K562 (cell line): ENCODE measurements at regions not wholly inside any gene's neighbourhood (a gene's known extent, or its start where the extent isn't known, plus 50 kb on each side); places are given as distances from the start of the nearest gene placed in this dataset.
"Not testable (repeated sequence)": the region's sequence is repeated elsewhere in the genome, so short reads cannot be mapped to it uniquely, and the experiment has no call there.

ENCODE experiments used
- ATAC-seq: fragments of 200-7000 bp; cut with Tn5 transposase; 3 replicates; pipeline ENCODE4 v1.9.1; 2020; ENCODE audit warnings: moderate library complexity
- BruUV-seq: library from RNA; stranded (reverse); fragments of 400-500 nt; replicated peaks from 2 replicates; lab custom pipeline; 2021; lab: Mats Ljungman, UMichigan
- CTCF ChIA-PET: fragments of 300-600 bp; formaldehyde crosslinking; extraction: SDS; loops from one replicate; lab custom pipeline; 2021; ENCODE audit warnings: low intra/inter-chr PET ratio; lab: Yijun Ruan, JAX
- POLR2A ChIA-PET: fragments of 300-600, 350-650 bp; sonication (Branson Sonifier 250); formaldehyde crosslinking; extraction: SDS; loops from one replicate; lab custom pipeline; 2021; ENCODE audit warnings: antibody characterized with exemption, inconsistent platforms; lab: Yijun Ruan, JAX
- DNase-seq, 4 experiments: peaks; one replicate each; pipeline versions ENCODE4 v3.0.0 to v3.0.0-alpha.2; 2011 to 2018; ENCODE audit warnings: low spot score in 3 of 4, mixed read lengths in 3 of 4; ENCODE audit errors: extremely low read depth in 1 of 4
- FAIRE-seq: peaks from 2 replicates; lab custom pipeline; 2011; peaks lifted over from hg19 to GRCh38; lab: Jason Lieb, UNC
- H2AFZ ChIP-seq: 2 replicates; pipeline ENCODE4 v1.6.0; 2011; ENCODE audit warnings: low read depth, low read length, control low read depth, inconsistent platforms
- H3K27ac ChIP-seq: fragments of 200-600 bp; 3 replicates; pipeline ENCODE4 v1.8.0; 2011; ENCODE audit warnings: low read depth, mild to moderate bottlenecking, control low read depth, inconsistent platforms, low read length, moderate library complexity, mixed read lengths; ENCODE audit errors: extremely low read depth
- H3K27me3 ChIP-seq, 2 experiments: fragments of 300-600 bp in 1 of 2; 2 replicates in 1 of 2; 3 replicates in 1 of 2; pipeline versions ENCODE4 v1.6.0 to v1.8.0; 2011; ENCODE audit warnings: inconsistent platforms in 2 of 2, low read length in 2 of 2, mild to moderate bottlenecking in 1 of 2, mixed read lengths in 1 of 2, moderate library complexity in 1 of 2; ENCODE audit not compliant: control insufficient read depth in 2 of 2, insufficient read depth in 2 of 2
- H3K36me3 ChIP-seq: fragments of 300-600 bp; 3 replicates; pipeline ENCODE4 v1.8.0; 2011; ENCODE audit warnings: mild to moderate bottlenecking, low read length, inconsistent platforms; ENCODE audit not compliant: control insufficient read depth, insufficient read depth
- H3K4me1 ChIP-seq, 2 experiments: fragments of 200-600 bp in 1 of 2; replicated peaks in 1 of 2; 2 replicates in 1 of 2; 3 replicates in 1 of 2; pipeline versions ENCODE4 v1.5.1 to v1.8.0; 2011; ENCODE audit warnings: inconsistent platforms in 2 of 2, low read length in 2 of 2, mild to moderate bottlenecking in 1 of 2, mixed read lengths in 1 of 2, moderate library complexity in 1 of 2; ENCODE audit not compliant: control insufficient read depth in 2 of 2, insufficient read depth in 2 of 2
- H3K4me2 ChIP-seq: 2 replicates; pipeline ENCODE4 v1.6.1; 2011; ENCODE audit warnings: low read length, control low read depth, inconsistent platforms, mixed read lengths; ENCODE audit not compliant: insufficient read depth
- H3K4me3 ChIP-seq: fragments of 200-600 bp; sonication (generic), shearing (Covaris generic); 2 replicates; pipeline ENCODE4 v1.5.1; 2016; ENCODE audit warnings: control low read depth, inconsistent platforms
- H3K79me2 ChIP-seq: fragments of 200-600 bp; 3 replicates; pipeline ENCODE4 v1.8.0; 2011; ENCODE audit warnings: low read length, inconsistent platforms; ENCODE audit not compliant: control insufficient read depth, insufficient read depth
- H3K9ac ChIP-seq, 2 experiments: 2 replicates each; pipeline versions ENCODE4 v1.6.0 to v1.6.1; 2011; ENCODE audit warnings: low read depth in 2 of 2, low read length in 2 of 2, control low read depth in 1 of 2, inconsistent platforms in 1 of 2, mild to moderate bottlenecking in 1 of 2, mixed read lengths in 1 of 2; ENCODE audit not compliant: insufficient read depth in 1 of 2
- H3K9me1 ChIP-seq: one replicate; pipeline ENCODE4 v1.6.0; 2011; ENCODE audit warnings: inconsistent platforms, mild to moderate bottlenecking, low read length, moderate library complexity; ENCODE audit not compliant: control insufficient read depth, insufficient read depth
- H3K9me3 ChIP-seq: replicated peaks from 2 replicates; pipeline ENCODE4 v1.5.1; 2011; ENCODE audit warnings: low read depth, low read length, inconsistent platforms; ENCODE audit not compliant: control insufficient read depth, insufficient read depth
- H4K20me1 ChIP-seq: replicated peaks from 2 replicates; pipeline ENCODE4 v1.6.1; 2011; ENCODE audit warnings: low read length, inconsistent platforms, mixed read lengths; ENCODE audit not compliant: control insufficient read depth, insufficient read depth
- ATF7 ChIP-seq: fragments of 450-650 bp; IDR thresholded peaks from 2 replicates; pipeline ENCODE4 v1.7.1; 2014; ENCODE audit warnings: mild to moderate bottlenecking, moderate library complexity
- EP400 ChIP-seq: fragments of 450-650 bp; IDR thresholded peaks from 2 replicates; pipeline ENCODE4 v1.6.1; 2017; ENCODE audit warnings: antibody characterized with exemption, mild to moderate bottlenecking, moderate library complexity
- FOXA3 ChIP-seq, 2 experiments: fragments of 450-650 bp in 1 of 2; sonication (generic) in 1 of 2; formaldehyde crosslinking; IDR thresholded peaks in 1 of 2; conservative IDR thresholded peaks in 1 of 2; 2 replicates each; pipeline versions ENCODE4 v1.4.0 to v1.8.0; 2020 to 2022; ENCODE audit warnings: mild to moderate bottlenecking in 2 of 2, missing genetic modification reagents in 1 of 2
- HMG20A ChIP-seq: fragments of 450-650 bp; formaldehyde crosslinking; conservative IDR thresholded peaks from 2 replicates; pipeline ENCODE4 v1.4.0; 2020; ENCODE audit warnings: mild to moderate bottlenecking, mixed read lengths
- MCM5 ChIP-seq: fragments of 450-650 bp; IDR thresholded peaks from 2 replicates; pipeline ENCODE4 v1.6.1; 2016; ENCODE audit warnings: low read depth
- NFIX ChIP-seq: fragments of 250-450 bp; sonication (Bioruptor Pico); IDR thresholded peaks from 2 replicates; pipeline ENCODE4 v1.4.0; 2020; ENCODE audit warnings: low read depth, mild to moderate bottlenecking, moderate library complexity
- PHB2 ChIP-seq: fragments of 450-650 bp; IDR thresholded peaks from 2 replicates; pipeline ENCODE4 v1.6.1; 2017; ENCODE audit warnings: low read depth
- TRIM24 ChIP-seq, 2 experiments: fragments of 450-650 bp; IDR thresholded peaks; 2 replicates each; pipeline ENCODE4 v1.6.1; 2016
- ZNF707 ChIP-seq: fragments of 250-450 bp; sonication (Bioruptor Pico); conservative IDR thresholded peaks from 2 replicates; pipeline ENCODE4 v1.8.0; 2022; ENCODE audit warnings: inconsistent platforms, mild to moderate bottlenecking, moderate library complexity
- WGBS: fragments of 100-300 bp; shearing (Covaris generic); methylation state at CpG from one replicate; pipeline ENCODE4 v1.1.6; 2016; ENCODE audit warnings: low coverage, mixed read lengths; ENCODE audit not compliant: insufficient coverage; ENCODE audit errors: missing lambda C conversion rate; 5-methylcytosine and 5-hydroxymethylcytosine counted together
- in situ Hi-C: fragments of 300-500 bp; cut with MboI; formaldehyde crosslinking; loops from 4 replicates; pipeline ENCODE4 v1.15.0; 2018; ENCODE audit warnings: inconsistent platforms, mixed read lengths
- intact Hi-C: fragments of 100-400 bp; cut with micrococcal nuclease; formaldehyde crosslinking; loops from 2 replicates; pipeline ENCODE4 v1.14.2; 2022

DNA sequence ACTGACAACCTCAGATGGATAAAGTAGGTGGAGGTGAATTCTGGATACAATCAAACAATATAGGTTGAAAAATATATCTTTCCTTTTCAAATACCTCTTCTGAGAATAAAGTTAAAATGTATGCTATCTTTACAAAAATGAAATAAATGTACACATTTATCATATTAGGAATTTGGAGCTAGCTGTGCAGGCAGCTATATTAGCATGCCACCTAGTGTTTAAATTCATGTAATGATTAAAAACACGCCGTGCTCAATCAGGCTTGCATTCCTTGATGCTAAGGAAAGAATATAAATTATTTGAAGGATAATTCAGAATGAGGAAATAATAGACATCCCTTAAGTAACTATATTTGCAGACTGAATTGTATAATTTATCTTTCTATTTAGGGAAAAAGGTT, 460.7 kb upstream of the USP9Y start:
- FAIRE-seq, in situ Hi-C loops, H3K27ac ChIP-seq, H3K4me3 ChIP-seq, intact Hi-C loops, H3K9ac ChIP-seq, H3K4me2 ChIP-seq, POLR2A ChIA-PET, H3K9me3 ChIP-seq, CTCF ChIA-PET, BruUV-seq, ATAC-seq, H3K36me3 ChIP-seq, DNase-seq, H3K27me3 ChIP-seq, H3K4me1 ChIP-seq, H4K20me1 ChIP-seq, H3K79me2 ChIP-seq, H2AFZ ChIP-seq, H3K9me1 ChIP-seq: not testable (repeated sequence)
- no CpG with 5 or more reads among the region's 2 CpGs for WGBS

DNA sequence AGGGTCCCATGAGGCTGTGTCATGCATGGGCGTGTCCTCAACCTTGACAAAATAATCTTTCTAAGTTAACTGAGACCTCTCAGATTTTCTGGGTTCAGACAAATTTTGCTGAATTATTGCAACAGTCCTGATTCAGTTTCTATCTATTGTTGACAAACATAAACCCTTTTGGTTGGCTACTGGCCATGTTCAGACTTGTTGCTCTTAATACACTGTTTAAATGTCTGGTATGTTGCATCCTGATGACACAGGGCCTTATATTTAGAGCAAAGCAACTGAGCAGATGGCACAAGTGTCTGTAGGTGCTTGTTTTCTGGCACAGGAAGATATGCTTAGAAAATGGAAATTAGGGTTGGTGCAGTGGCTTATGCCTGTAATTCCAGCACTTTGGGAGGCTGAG, 456.9 kb upstream of the USP9Y start:
- FAIRE-seq (no peak), DNase-seq (no peak), ATAC-seq (no peak)
- BruUV-seq, result no TSS peak
- in situ Hi-C loops, result no loop called here
- TF ChIP-seq TRIM24 (IDR thresholded peaks at IDR 0.05) (no peak), EP400 (no peak), ATF7 (no peak), MCM5 (no peak), NFIX (CRISPR knock-in tag) (no peak), FOXA3 (CRISPR knock-in tag; conservative IDR thresholded peaks at IDR 0.05 in 1 of 2, IDR thresholded peaks at IDR 0.05 in 1 of 2) (no peak), ZNF707 (CRISPR knock-in tag) (no peak), PHB2 (no peak), HMG20A (CRISPR knock-in tag) (no peak)
- Histone ChIP-seq H3K4me2 (no peak overlapping the region), H3K9ac (no peak overlapping the region), H3K36me3 (no peaks in the 10 kb centered on the region), H3K4me1 (no peaks in the 10 kb centered on the region), H3K27me3 (no peaks in the 10 kb centered on the region), H2AFZ (no peak overlapping the region), H3K79me2 (no peaks in the 10 kb centered on the region), H4K20me1 (no peaks in the 10 kb centered on the region), H3K4me3 (no peak overlapping the region), H3K9me1 (no peaks in the 10 kb centered on the region), H3K9me3 (no peaks in the 10 kb centered on the region), H3K27ac (no peak overlapping the region)
- CTCF ChIA-PET, result no interaction called here
- intact Hi-C loops, result no loop called here
- no CpG with 5 or more reads among the region's 1 CpG for WGBS
- POLR2A ChIA-PET, result no interaction called here
